PC-3 (cell line): ENCODE measurements at regions not wholly inside any gene's neighbourhood (a gene's known extent, or its start where the extent isn't known, plus 50 kb on each side); places are given as distances from the start of the nearest gene placed in this dataset.

Experiments
- EZH2 ChIP-seq: fragments of 300-600 bp; sonication (generic); IDR thresholded peaks from one replicate; pipeline ENCODE4 v1.6.1; 2017; ENCODE audit warnings: antibody characterized with exemption, mild to moderate bottlenecking, low read length; ENCODE audit not compliant: unreplicated experiment
- TF ChIP-seq, protein P1 (sequence below): fragments of 300-600 bp; sonication (generic); conservative IDR thresholded peaks from 2 replicates; pipeline ENCODE4 v1.5.1; 2017; ENCODE audit warnings: antibody characterized with exemption, low read depth, mild to moderate bottlenecking, low read length

- TF ChIP-seq, protein P1, sequence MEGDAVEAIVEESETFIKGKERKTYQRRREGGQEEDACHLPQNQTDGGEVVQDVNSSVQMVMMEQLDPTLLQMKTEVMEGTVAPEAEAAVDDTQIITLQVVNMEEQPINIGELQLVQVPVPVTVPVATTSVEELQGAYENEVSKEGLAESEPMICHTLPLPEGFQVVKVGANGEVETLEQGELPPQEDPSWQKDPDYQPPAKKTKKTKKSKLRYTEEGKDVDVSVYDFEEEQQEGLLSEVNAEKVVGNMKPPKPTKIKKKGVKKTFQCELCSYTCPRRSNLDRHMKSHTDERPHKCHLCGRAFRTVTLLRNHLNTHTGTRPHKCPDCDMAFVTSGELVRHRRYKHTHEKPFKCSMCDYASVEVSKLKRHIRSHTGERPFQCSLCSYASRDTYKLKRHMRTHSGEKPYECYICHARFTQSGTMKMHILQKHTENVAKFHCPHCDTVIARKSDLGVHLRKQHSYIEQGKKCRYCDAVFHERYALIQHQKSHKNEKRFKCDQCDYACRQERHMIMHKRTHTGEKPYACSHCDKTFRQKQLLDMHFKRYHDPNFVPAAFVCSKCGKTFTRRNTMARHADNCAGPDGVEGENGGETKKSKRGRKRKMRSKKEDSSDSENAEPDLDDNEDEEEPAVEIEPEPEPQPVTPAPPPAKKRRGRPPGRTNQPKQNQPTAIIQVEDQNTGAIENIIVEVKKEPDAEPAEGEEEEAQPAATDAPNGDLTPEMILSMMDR, result no peak
- no peak for TF ChIP-seq EZH2
Measured at GRCh38 chr1:193448682-193449461, 262.5 kb upstream of the B3GALT2 start.
